ENCODE measurements at regions not wholly inside any gene's neighbourhood (a gene's known extent, or its start where the extent isn't known, plus 50 kb on each side); places are given as distances from the start of the nearest gene placed in this dataset.

DNA sequence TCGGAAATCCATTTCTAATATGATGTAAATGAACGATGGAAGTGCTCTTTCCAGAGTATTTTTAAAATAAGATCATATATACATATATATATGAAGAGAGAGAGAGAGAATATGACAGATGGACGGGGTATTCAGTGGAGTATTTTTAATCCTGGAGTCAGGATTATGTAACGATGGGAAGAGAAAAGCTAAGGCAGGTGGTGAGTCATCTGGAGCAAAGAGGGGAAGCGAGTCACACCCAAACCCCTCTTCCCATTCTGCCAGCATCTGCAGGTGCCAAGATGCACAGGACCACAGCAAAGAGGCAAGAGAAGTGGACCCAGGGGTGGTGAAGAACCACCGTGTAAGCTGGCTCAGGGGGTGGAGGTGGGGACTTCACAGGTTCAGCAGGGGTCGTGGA is 102.7 kb upstream of the GRIK3 start:
- TF ChIP-seq POLR2A (IDR thresholded peaks at IDR 0.05): no peak
- no peak for TF ChIP-seq EP300 (IDR thresholded peaks at IDR 0.05)
- TF ChIP-seq, protein P1, sequence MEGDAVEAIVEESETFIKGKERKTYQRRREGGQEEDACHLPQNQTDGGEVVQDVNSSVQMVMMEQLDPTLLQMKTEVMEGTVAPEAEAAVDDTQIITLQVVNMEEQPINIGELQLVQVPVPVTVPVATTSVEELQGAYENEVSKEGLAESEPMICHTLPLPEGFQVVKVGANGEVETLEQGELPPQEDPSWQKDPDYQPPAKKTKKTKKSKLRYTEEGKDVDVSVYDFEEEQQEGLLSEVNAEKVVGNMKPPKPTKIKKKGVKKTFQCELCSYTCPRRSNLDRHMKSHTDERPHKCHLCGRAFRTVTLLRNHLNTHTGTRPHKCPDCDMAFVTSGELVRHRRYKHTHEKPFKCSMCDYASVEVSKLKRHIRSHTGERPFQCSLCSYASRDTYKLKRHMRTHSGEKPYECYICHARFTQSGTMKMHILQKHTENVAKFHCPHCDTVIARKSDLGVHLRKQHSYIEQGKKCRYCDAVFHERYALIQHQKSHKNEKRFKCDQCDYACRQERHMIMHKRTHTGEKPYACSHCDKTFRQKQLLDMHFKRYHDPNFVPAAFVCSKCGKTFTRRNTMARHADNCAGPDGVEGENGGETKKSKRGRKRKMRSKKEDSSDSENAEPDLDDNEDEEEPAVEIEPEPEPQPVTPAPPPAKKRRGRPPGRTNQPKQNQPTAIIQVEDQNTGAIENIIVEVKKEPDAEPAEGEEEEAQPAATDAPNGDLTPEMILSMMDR (IDR thresholded peaks at IDR 0.05): no peak
- no peak for TF ChIP-seq POLR2AphosphoS5 (IDR thresholded peaks at IDR 0.05)
- WGBS: 65% methylated on average over 7 of the region's 7 CpGs
- no peaks in the 10 kb centered on the region for H3K9me3 ChIP-seq

DNA sequence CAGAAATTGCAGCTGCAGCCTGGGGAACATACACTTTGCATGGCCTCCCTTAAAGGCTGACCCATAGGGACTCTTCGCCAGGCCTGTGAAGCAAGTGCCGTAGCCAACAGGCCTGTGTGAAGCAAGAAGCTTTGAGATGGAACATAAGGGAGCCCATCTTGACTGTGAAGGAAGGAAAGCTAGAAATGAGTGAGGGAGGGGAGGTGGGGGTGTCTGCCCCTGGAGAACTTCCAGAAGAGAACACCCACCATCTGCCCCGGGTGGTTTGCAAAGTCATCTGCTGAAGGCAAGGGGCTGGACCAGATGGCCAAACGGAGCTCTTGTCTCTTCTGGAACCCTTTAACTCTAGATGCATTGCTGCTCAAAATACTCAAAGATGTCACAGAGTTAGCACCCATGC is 103.3 kb upstream of the GRIK3 start:
- H3K4me1 ChIP-seq: no peaks in the 10 kb centered on the region
- no peak overlapping the region for H3K4me3 ChIP-seq
- no peaks in the 10 kb centered on the region for H3K36me3 ChIP-seq
- H3K27ac ChIP-seq: no peak overlapping the region
- DNase-seq (ENCODE audit: low spot score in 2 of 2): no peak
- 65% methylated on average over 4 of the region's 4 CpGs for WGBS
- no peaks in the 10 kb centered on the region for H3K9me3 ChIP-seq
- TF ChIP-seq EP300 (IDR thresholded peaks at IDR 0.05): no peak
- TF ChIP-seq, protein P1 (IDR thresholded peaks at IDR 0.05): no peak
- TF ChIP-seq POLR2AphosphoS5 (IDR thresholded peaks at IDR 0.05): no peak
- TF ChIP-seq POLR2A (IDR thresholded peaks at IDR 0.05): no peak
- peaks cover 20% of the 10 kb centered on the region for H3K27me3 ChIP-seq

More for the DNA sequence above, 102.7 kb upstream of the GRIK3 start:
- Histone ChIP-seq H3K4me3 (no peak overlapping the region), H3K4me1 (no peaks in the 10 kb centered on the region), H3K27ac (no peak overlapping the region), H3K27me3 (peaks cover 24% of the 10 kb centered on the region), H3K36me3 (no peaks in the 10 kb centered on the region)
- no peak for DNase-seq (ENCODE audit: low spot score in 2 of 2)

DNA sequence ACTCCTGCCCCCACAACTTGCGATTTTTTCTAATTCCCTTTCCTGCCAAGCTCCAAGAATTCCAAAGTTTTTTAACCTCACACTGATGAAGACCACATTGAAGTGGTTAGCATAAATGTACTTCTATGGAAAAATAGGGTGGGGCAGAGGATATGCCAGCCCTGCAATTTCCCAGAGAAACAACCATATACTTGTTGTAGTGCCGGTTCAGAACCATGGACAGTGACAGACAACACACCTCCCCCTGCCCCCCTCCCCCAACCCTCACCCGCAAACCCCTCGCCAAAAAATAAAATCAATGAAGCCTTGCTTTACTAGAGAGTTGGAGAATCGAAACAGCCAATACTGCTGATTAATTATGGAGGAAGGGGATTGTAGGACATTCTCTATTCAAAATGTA is 109.5 kb upstream of the GRIK3 start:
- H3K9me3 ChIP-seq: no peaks in the 10 kb centered on the region
- H3K4me3 ChIP-seq: no peak overlapping the region
- peaks cover 16% of the 10 kb centered on the region for H3K27me3 ChIP-seq
- no peaks in the 10 kb centered on the region for H3K36me3 ChIP-seq
- no peak for DNase-seq (ENCODE audit: low spot score in 2 of 2)
- WGBS: 27% methylated on average over 5 of the region's 5 CpGs
- no peak for TF ChIP-seq POLR2AphosphoS5 (IDR thresholded peaks at IDR 0.05)
- TF ChIP-seq, protein P1 (IDR thresholded peaks at IDR 0.05): no peak
- TF ChIP-seq EP300 (IDR thresholded peaks at IDR 0.05): no peak
- TF ChIP-seq POLR2A (IDR thresholded peaks at IDR 0.05): no peak
- no peak overlapping the region for H3K27ac ChIP-seq
- no peaks in the 10 kb centered on the region for H3K4me1 ChIP-seq

DNA sequence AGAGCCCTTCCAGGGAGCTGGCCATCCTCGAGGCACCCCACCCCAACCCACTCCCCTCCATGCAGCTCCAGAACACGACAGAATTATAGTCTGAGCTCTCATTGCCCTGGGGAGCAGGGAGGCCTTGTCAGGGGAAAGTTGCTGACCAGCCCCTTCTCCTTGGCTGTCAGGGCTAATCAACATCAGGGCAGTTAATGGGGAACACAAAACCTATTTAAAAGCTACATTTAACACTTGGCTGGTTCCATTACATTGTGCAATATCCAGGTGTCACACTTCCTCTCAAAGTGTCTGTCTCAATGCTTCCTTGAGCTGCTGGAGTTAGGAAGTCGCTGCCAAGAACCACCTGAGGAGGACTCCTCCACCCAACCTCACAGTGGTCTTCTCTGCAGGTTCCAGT is 111.8 kb upstream of the GRIK3 start:
- Histone ChIP-seq H3K4me3 (no peak overlapping the region), H3K9me3 (no peaks in the 10 kb centered on the region), H3K27me3 (peaks cover 25% of the 10 kb centered on the region), H3K27ac (no peak overlapping the region), H3K4me1 (no peaks in the 10 kb centered on the region), H3K36me3 (no peaks in the 10 kb centered on the region)
- 67% methylated on average over 3 of the region's 3 CpGs for WGBS
- TF ChIP-seq EP300 (IDR thresholded peaks at IDR 0.05): no peak
- TF ChIP-seq, protein P1 (IDR thresholded peaks at IDR 0.05): no peak
- no peak for TF ChIP-seq POLR2A (IDR thresholded peaks at IDR 0.05)
- no peak for TF ChIP-seq POLR2AphosphoS5 (IDR thresholded peaks at IDR 0.05)
- peak in 1 of 2 donors; percentile 54 for DNase-seq (ENCODE audit: low spot score in 2 of 2)

DNA sequence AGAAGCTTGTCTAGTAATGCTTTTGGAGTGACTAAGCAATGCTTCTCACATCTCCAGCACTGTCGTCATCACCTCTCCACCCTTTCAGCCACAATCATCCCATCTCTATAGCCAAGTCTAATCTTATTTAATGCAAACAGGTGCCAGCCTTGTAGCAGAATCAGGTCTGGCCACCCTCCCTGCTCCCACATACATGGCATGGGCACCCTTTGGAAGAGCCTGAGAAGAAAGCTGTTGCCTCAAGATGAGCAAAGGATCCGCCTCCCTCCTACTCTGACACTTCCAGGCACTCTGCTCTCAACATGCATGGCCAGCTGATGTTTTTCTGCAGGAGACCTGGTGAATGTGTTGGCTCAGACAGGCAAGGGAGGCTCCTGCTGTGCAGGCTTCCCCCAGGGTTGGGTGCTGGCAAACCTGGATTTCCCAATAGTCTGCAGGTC is 113.1 kb upstream of the GRIK3 start:
- Histone ChIP-seq H3K4me1 (no peaks in the 10 kb centered on the region), H3K27me3 (peaks cover 25% of the 10 kb centered on the region), H3K9me3 (no peaks in the 10 kb centered on the region), H3K4me3 (no peak overlapping the region), H3K27ac (no peak overlapping the region), H3K36me3 (no peaks in the 10 kb centered on the region)
- TF ChIP-seq POLR2AphosphoS5 (IDR thresholded peaks at IDR 0.05) (no peak), POLR2A (IDR thresholded peaks at IDR 0.05) (no peak), EP300 (IDR thresholded peaks at IDR 0.05) (no peak)
- TF ChIP-seq, protein P1 (IDR thresholded peaks at IDR 0.05): no peak
- 42% methylated on average over 2 of the region's 2 CpGs for WGBS
- peak in 1 of 2 donors; percentile 65 for DNase-seq (ENCODE audit: low spot score in 2 of 2)
